ENCODE measurements at regions not wholly inside any gene's neighbourhood (a gene's known extent, or its start where the extent isn't known, plus 50 kb on each side); places are given as distances from the start of the nearest gene placed in this dataset.

- Mint-ChIP-seq H3K4me3 (no peak overlapping the region), H3K36me3 (peaks cover 62% of the 10 kb centered on the region), H3K4me1 (no peaks in the 10 kb centered on the region), H3K9me3 (peaks cover 22% of the 10 kb centered on the region), H3K27me3 (ENCODE audit: low read depth) (peaks cover 30% of the 10 kb centered on the region), H3K27ac (no peak overlapping the region)
- TF ChIP-seq GTF2I (CRISPR knock-in tag; conservative IDR thresholded peaks at IDR 0.05) (no peak), AFF4 (CRISPR knock-in tag; IDR thresholded peaks at IDR 0.05; ENCODE audit: borderline replicate concordance) (no peak), ZNF425 (CRISPR knock-in tag; conservative IDR thresholded peaks at IDR 0.05) (no peak), ZNF232 (CRISPR knock-in tag; IDR thresholded peaks at IDR 0.05) (no peak), ZSCAN18 (CRISPR knock-in tag; IDR thresholded peaks at IDR 0.05) (no peak), TCF7 (CRISPR knock-in tag; IDR thresholded peaks at IDR 0.05; ENCODE audit: low read depth) (no peak), CREM (CRISPR knock-in tag; IDR thresholded peaks at IDR 0.05) (no peak), OVOL2 (CRISPR knock-in tag; IDR thresholded peaks at IDR 0.05; ENCODE audit: borderline replicate concordance) (no peak), ZNF219 (CRISPR knock-in tag; IDR thresholded peaks at IDR 0.05; ENCODE audit: borderline replicate concordance) (no peak), USF2 (CRISPR knock-in tag; IDR thresholded peaks at IDR 0.05) (no peak), STAT6 (CRISPR knock-in tag; conservative IDR thresholded peaks at IDR 0.05; ENCODE audit: low read depth) (no peak), SMAD4 (CRISPR knock-in tag; IDR thresholded peaks at IDR 0.05) (no peak), ATF1 (CRISPR knock-in tag; IDR thresholded peaks at IDR 0.05) (no peak), PRDM15 (CRISPR knock-in tag; IDR thresholded peaks at IDR 0.05) (no peak), KAT7 (CRISPR knock-in tag; IDR thresholded peaks at IDR 0.05; ENCODE audit: borderline replicate concordance) (no peak), NFATC4 (CRISPR knock-in tag; IDR thresholded peaks at IDR 0.05) (no peak), ZNF121 (CRISPR knock-in tag; IDR thresholded peaks at IDR 0.05) (no peak), NFYB (CRISPR knock-in tag; conservative IDR thresholded peaks at IDR 0.05; ENCODE audit: low read depth) (no peak), CTCF (IDR thresholded peaks at IDR 0.05) (no peak), ATF3 (CRISPR knock-in tag; conservative IDR thresholded peaks at IDR 0.05) (no peak)
- CTCF ChIA-PET: no interaction called here
- POLR2A ChIA-PET: no interaction called here
- DNase-seq (ENCODE audit: low spot score) (no peak), ATAC-seq (no peak)
Observed at GRCh38 chr19:27742041-27742440, 1470.9 kb downstream of the UQCRFS1 start.

Measured in WTC11 (cell line).